Ovary (tissue), 3 donors: ENCODE measurements at regions not wholly inside any gene's neighbourhood (a gene's known extent, or its start where the extent isn't known, plus 50 kb on each side); places are given as distances from the start of the nearest gene placed in this dataset.

Source experiments
- CTCF ChIP-seq, 3 donors: fragments of 450-650 bp in 2 of 3; fragments of 200-600 bp in 1 of 3; IDR thresholded peaks; one replicate each; pipeline versions ENCODE4 v1.5.1 to v1.8.0; 2016 to 2022; ENCODE audit warnings: antibody characterized with exemption in 3 of 3, mild to moderate bottlenecking in 1 of 3
- EP300 ChIP-seq: sonication (generic); formaldehyde crosslinking; IDR thresholded peaks from one replicate; pipeline ENCODE4 v1.6.1; 2017; ENCODE audit warnings: antibody characterized with exemption
- donor health status: DM: no; HTN: no; CAD: no.

GRCh38 chr19:31956771-31957392 lies 388.5 kb upstream of the ZNF507 start:
- TF ChIP-seq CTCF (IDR thresholded peaks at IDR 0.05), result no peak
- TF ChIP-seq EP300, result no peak
